ENCODE measurements at regions not wholly inside any gene's neighbourhood (a gene's known extent, or its start where the extent isn't known, plus 50 kb on each side); places are given as distances from the start of the nearest gene placed in this dataset.
"Not testable (repeated sequence)": the region's sequence is repeated elsewhere in the genome, so short reads cannot be mapped to it uniquely, and the experiment has no call there.

GRCh38 chr14:106327234-106327633 lies 800.9 kb downstream of the TMEM121 start:
- TF ChIP-seq CTCF (IDR thresholded peaks at IDR 0.05; ENCODE audit: low read depth, low read length) = no peak
- no peak for DNase-seq (ENCODE audit: extremely low read depth, low read depth)

- DNase-seq (ENCODE audit: extremely low read depth, low read depth) = not testable (repeated sequence)
Measured at GRCh38 chr14:106327702-106328353, 801.4 kb downstream of the TMEM121 start.

- not testable (repeated sequence) for DNase-seq (ENCODE audit: extremely low read depth, low read depth)
Measured at GRCh38 chr14:106329243-106329642, 802.9 kb downstream of the TMEM121 start.

- not testable (repeated sequence) for DNase-seq (ENCODE audit: extremely low read depth, low read depth)
Measured at GRCh38 chr14:106329987-106330774, 803.8 kb downstream of the TMEM121 start.

GRCh38 chr14:106334428-106335109 lies 808.2 kb downstream of the TMEM121 start:
- not testable (repeated sequence) for DNase-seq (ENCODE audit: extremely low read depth, low read depth)

- DNase-seq (ENCODE audit: extremely low read depth, low read depth) = not testable (repeated sequence)
Measured at GRCh38 chr14:106335110-106335429, 808.7 kb downstream of the TMEM121 start.

GRCh38 chr14:106338775-106339174 lies 812.4 kb downstream of the TMEM121 start:
- not testable (repeated sequence) for DNase-seq (ENCODE audit: extremely low read depth, low read depth)

GRCh38 chr14:106340658-106341057 lies 814.3 kb downstream of the TMEM121 start:
- DNase-seq (ENCODE audit: extremely low read depth, low read depth) = not testable (repeated sequence)

GRCh38 chr14:106341161-106341560 lies 814.8 kb downstream of the TMEM121 start:
- not testable (repeated sequence) for DNase-seq (ENCODE audit: extremely low read depth, low read depth)

- DNase-seq (ENCODE audit: extremely low read depth, low read depth) = no peak
Measured at GRCh38 chr14:106343626-106344025, 817.2 kb downstream of the TMEM121 start.

GRCh38 chr14:106344065-106344614 lies 817.8 kb downstream of the TMEM121 start:
- DNase-seq (ENCODE audit: extremely low read depth, low read depth) = not testable (repeated sequence)

More at GRCh38 chr14:106343626-106344025, 817.2 kb downstream of the TMEM121 start:
- TF ChIP-seq CTCF (IDR thresholded peaks at IDR 0.05; ENCODE audit: low read depth, low read length) = no peak

GRCh38 chr14:106344791-106345479 lies 818.6 kb downstream of the TMEM121 start:
- not testable (repeated sequence) for DNase-seq (ENCODE audit: extremely low read depth, low read depth)
